HEK293 (cell line): ENCODE measurements at regions not wholly inside any gene's neighbourhood (a gene's known extent, or its start where the extent isn't known, plus 50 kb on each side); places are given as distances from the start of the nearest gene placed in this dataset.

Experiments used
- CTCF ChIA-PET: fragments of 350-600 bp; formaldehyde crosslinking; extraction: SDS; loops from one replicate; lab custom pipeline; 2021; ENCODE audit warnings: antibody characterized with exemption; lab: Yijun Ruan, JAX
- POLR2A ChIA-PET: fragments of 300-600 bp; formaldehyde crosslinking; extraction: SDS; loops from one replicate; lab custom pipeline; 2020; ENCODE audit warnings: antibody characterized with exemption, inconsistent platforms; lab: Yijun Ruan, JAX
- H3K27ac ChIP-seq: fragments of 200-500 bp; sonication (Bioruptor generic); 2 replicates; pipeline ENCODE4 v1.5.1; 2014; ENCODE audit warnings: low read depth, low read length, control low read depth, inconsistent platforms; ENCODE audit errors: extremely low read depth
- H3K36me3 ChIP-seq, 2 experiments: fragments of 200-500 bp in 1 of 2; sonication (Bioruptor generic) in 1 of 2; 1 replicate in 1 of 2; 2 replicates in 1 of 2; pipeline ENCODE4 v1.5.1; 2014 to 2017; ENCODE audit warnings: inconsistent platforms in 2 of 2, low read length in 2 of 2; ENCODE audit not compliant: control insufficient read depth in 2 of 2, insufficient read depth in 1 of 2
- H3K4me1 ChIP-seq: fragments of 200-500 bp; sonication (Bioruptor generic); 2 replicates; pipeline ENCODE4 v1.5.1; 2014; ENCODE audit warnings: mild to moderate bottlenecking, low read length, inconsistent platforms; ENCODE audit not compliant: control insufficient read depth, insufficient read depth
- H3K4me3 ChIP-seq: 2 replicates; pipeline ENCODE4 v1.5.1; 2011; ENCODE audit warnings: low read depth, mild to moderate bottlenecking, control low read depth, low read length, moderate library complexity
- H3K9me3 ChIP-seq: fragments of 200-500 bp; sonication (Bioruptor generic); 2 replicates; pipeline ENCODE4 v1.5.1; 2014; ENCODE audit warnings: low read depth, low read length, inconsistent platforms; ENCODE audit not compliant: control insufficient read depth, insufficient read depth
- CTCF ChIP-seq: fragments of 450-650 bp; formaldehyde crosslinking; IDR thresholded peaks from 2 replicates; pipeline ENCODE4 v1.5.1; 2016; ENCODE audit warnings: missing biosample characterization, missing genetic modification characterization
- ELK4 ChIP-seq: IDR thresholded peaks from 2 replicates; pipeline ENCODE4 v1.6.1; 2011; ENCODE audit warnings: mild to moderate bottlenecking, low read depth, low read length, borderline replicate concordance
- HOXC10 ChIP-seq: sonication (generic); formaldehyde crosslinking; IDR thresholded peaks from 2 replicates; pipeline ENCODE4 v1.8.1; 2023; ENCODE audit warnings: mild to moderate bottlenecking, missing genetic modification reagents
- KLF7 ChIP-seq: fragments of 450-650 bp; formaldehyde crosslinking; IDR thresholded peaks from 2 replicates; pipeline ENCODE4 v1.5.1; 2016; ENCODE audit warnings: missing biosample characterization, missing genetic modification characterization, borderline replicate concordance
- KLF8 ChIP-seq: fragments of 450-650 bp; formaldehyde crosslinking; IDR thresholded peaks from 2 replicates; pipeline ENCODE4 v1.5.1; 2016; ENCODE audit warnings: missing biosample characterization, missing genetic modification characterization
- MZF1 ChIP-seq: fragments of 450-650 bp; formaldehyde crosslinking; IDR thresholded peaks from 2 replicates; pipeline ENCODE4 v1.5.1; 2017; ENCODE audit warnings: missing biosample characterization, missing genetic modification characterization, borderline replicate concordance
- OSR2 ChIP-seq: fragments of 450-650 bp; formaldehyde crosslinking; IDR thresholded peaks from 2 replicates; pipeline ENCODE4 v1.5.1; 2016; ENCODE audit warnings: missing biosample characterization, missing genetic modification characterization
- PRDM4 ChIP-seq: fragments of 450-650 bp; formaldehyde crosslinking; IDR thresholded peaks from 2 replicates; pipeline ENCODE4 v1.5.1; 2017; ENCODE audit warnings: missing biosample characterization, missing genetic modification characterization
- TCF7L2 ChIP-seq: IDR thresholded peaks from 2 replicates; pipeline ENCODE4 v1.6.1; 2011; ENCODE audit warnings: low read depth, mild to moderate bottlenecking, inconsistent platforms, low read length, moderate library complexity, borderline replicate concordance
- ZFP41 ChIP-seq: fragments of 450-650 bp; formaldehyde crosslinking; IDR thresholded peaks from 2 replicates; pipeline ENCODE4 v1.5.1; 2016; ENCODE audit warnings: missing biosample characterization, missing genetic modification characterization, borderline replicate concordance
- ZNF132 ChIP-seq: fragments of 450-650 bp; formaldehyde crosslinking; IDR thresholded peaks from 2 replicates; pipeline ENCODE4 v1.5.1; 2017; ENCODE audit warnings: missing biosample characterization, missing genetic modification characterization, borderline replicate concordance
- ZNF155 ChIP-seq: fragments of 450-650 bp; formaldehyde crosslinking; IDR thresholded peaks from 2 replicates; pipeline ENCODE4 v1.5.1; 2016; ENCODE audit warnings: missing biosample characterization, missing genetic modification characterization
- ZNF175 ChIP-seq: fragments of 450-650 bp; formaldehyde crosslinking; IDR thresholded peaks from 2 replicates; pipeline ENCODE4 v1.5.1; 2016; ENCODE audit warnings: missing biosample characterization, missing genetic modification characterization
- ZNF184 ChIP-seq: fragments of 450-650 bp; IDR thresholded peaks from 2 replicates; pipeline ENCODE4 v1.5.1; 2018; ENCODE audit warnings: missing biosample characterization, mild to moderate bottlenecking, missing genetic modification characterization
- ZNF202 ChIP-seq: fragments of 450-650 bp; formaldehyde crosslinking; IDR thresholded peaks from 2 replicates; pipeline ENCODE4 v1.5.1; 2016; ENCODE audit warnings: missing biosample characterization, missing genetic modification characterization, borderline replicate concordance
- ZNF404 ChIP-seq: fragments of 450-650 bp; formaldehyde crosslinking; IDR thresholded peaks from 2 replicates; pipeline ENCODE4 v1.5.1; 2017; ENCODE audit warnings: missing biosample characterization, missing genetic modification characterization
- ZNF423 ChIP-seq: fragments of 450-650 bp; formaldehyde crosslinking; IDR thresholded peaks from 2 replicates; pipeline ENCODE4 v1.5.1; 2016; ENCODE audit warnings: missing biosample characterization, missing genetic modification characterization
- ZNF558 ChIP-seq: fragments of 450-650 bp; formaldehyde crosslinking; IDR thresholded peaks from 2 replicates; pipeline ENCODE4 v1.5.1; 2016; ENCODE audit warnings: missing biosample characterization, missing genetic modification characterization
- ZNF571 ChIP-seq: fragments of 450-650 bp; formaldehyde crosslinking; IDR thresholded peaks from 2 replicates; pipeline ENCODE4 v1.5.0; 2017; ENCODE audit warnings: missing biosample characterization, missing genetic modification characterization
- ZNF585B ChIP-seq: fragments of 450-650 bp; formaldehyde crosslinking; IDR thresholded peaks from 2 replicates; pipeline ENCODE4 v1.5.1; 2016; ENCODE audit warnings: missing biosample characterization, missing genetic modification characterization
- ZNF623 ChIP-seq: fragments of 450-650 bp; formaldehyde crosslinking; IDR thresholded peaks from 2 replicates; pipeline ENCODE4 v1.5.1; 2016; ENCODE audit warnings: missing biosample characterization, missing genetic modification characterization
- ZNF624 ChIP-seq: fragments of 450-650 bp; formaldehyde crosslinking; IDR thresholded peaks from 2 replicates; pipeline ENCODE4 v1.5.1; 2017; ENCODE audit warnings: missing biosample characterization, missing genetic modification characterization
- ZNF707 ChIP-seq: fragments of 450-650 bp; formaldehyde crosslinking; IDR thresholded peaks from 2 replicates; pipeline ENCODE4 v1.5.1; 2016; ENCODE audit warnings: missing biosample characterization, missing genetic modification characterization
- ZNF76 ChIP-seq: fragments of 450-650 bp; formaldehyde crosslinking; IDR thresholded peaks from 2 replicates; pipeline ENCODE4; 2016; ENCODE audit warnings: low read depth, missing biosample characterization, missing genetic modification characterization, borderline replicate concordance
- ZNF777 ChIP-seq: fragments of 450-650 bp; formaldehyde crosslinking; IDR thresholded peaks from 2 replicates; pipeline ENCODE4 v1.5.1; 2017; ENCODE audit warnings: missing biosample characterization, missing genetic modification characterization, borderline replicate concordance
- ZNF792 ChIP-seq: fragments of 450-650 bp; formaldehyde crosslinking; IDR thresholded peaks from 2 replicates; pipeline ENCODE4 v1.5.1; 2016; ENCODE audit warnings: missing biosample characterization, missing genetic modification characterization
- ZNF843 ChIP-seq: fragments of 450-650 bp; formaldehyde crosslinking; IDR thresholded peaks from 2 replicates; pipeline ENCODE4 v1.5.1; 2016; ENCODE audit warnings: missing biosample characterization, missing genetic modification characterization
- TF ChIP-seq, protein P1 (sequence below): fragments of 450-650 bp; formaldehyde crosslinking; IDR thresholded peaks from 2 replicates; pipeline ENCODE4 v1.5.1; 2016; ENCODE audit warnings: missing biosample characterization, missing genetic modification characterization

DNA sequence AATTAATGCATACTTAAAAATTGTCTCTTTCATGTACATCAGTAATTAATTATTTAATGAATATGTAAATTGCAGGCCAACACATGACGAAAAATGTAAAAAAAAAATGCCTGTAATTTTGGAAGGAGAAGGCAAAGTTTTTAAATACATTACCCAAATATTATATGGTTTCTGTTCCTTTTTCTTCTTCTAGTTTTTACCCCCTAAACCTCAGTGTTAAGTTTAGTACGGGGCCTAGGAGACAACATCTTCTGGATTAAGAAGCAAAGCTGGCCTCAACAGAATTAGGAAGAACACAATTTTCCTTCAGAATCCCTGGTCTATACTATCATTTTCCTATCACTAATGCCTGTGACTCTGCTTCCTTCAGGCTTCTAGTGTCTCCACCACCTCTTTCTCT is 459.3 kb upstream of the NRP1 start:
- Histone ChIP-seq H3K9me3 (no peaks in the 10 kb centered on the region), H3K4me1 (no peaks in the 10 kb centered on the region)
- POLR2A ChIA-PET: no interaction called here
- TF ChIP-seq ZFP41 (no peak), ZNF423 (tag by site-specific recombination) (no peak), PRDM4 (tag by site-specific recombination) (no peak), ZNF184 (no peak), ZNF202 (tag by site-specific recombination) (no peak), OSR2 (tag by site-specific recombination) (no peak), KLF7 (tag by site-specific recombination) (no peak), ZNF404 (tag by site-specific recombination) (no peak), ZNF558 (tag by site-specific recombination) (no peak), KLF8 (tag by site-specific recombination) (no peak), HOXC10 (CRISPR knock-in tag) (no peak), ZNF792 (tag by site-specific recombination) (no peak), ZNF76 (tag by site-specific recombination) (no peak), ZNF132 (no peak), ZNF585B (tag by site-specific recombination) (no peak), ZNF571 (tag by site-specific recombination) (no peak), ZNF175 (no peak), ZNF777 (tag by site-specific recombination) (no peak), TCF7L2 (no peak)
- TF ChIP-seq, all 188 proteins: peak for 0
- no peak overlapping the region for H3K27ac ChIP-seq
- H3K36me3 ChIP-seq: no peaks in the 10 kb centered on the region
- CTCF ChIA-PET: no interaction called here
- H3K4me3 ChIP-seq: no peak overlapping the region

DNA sequence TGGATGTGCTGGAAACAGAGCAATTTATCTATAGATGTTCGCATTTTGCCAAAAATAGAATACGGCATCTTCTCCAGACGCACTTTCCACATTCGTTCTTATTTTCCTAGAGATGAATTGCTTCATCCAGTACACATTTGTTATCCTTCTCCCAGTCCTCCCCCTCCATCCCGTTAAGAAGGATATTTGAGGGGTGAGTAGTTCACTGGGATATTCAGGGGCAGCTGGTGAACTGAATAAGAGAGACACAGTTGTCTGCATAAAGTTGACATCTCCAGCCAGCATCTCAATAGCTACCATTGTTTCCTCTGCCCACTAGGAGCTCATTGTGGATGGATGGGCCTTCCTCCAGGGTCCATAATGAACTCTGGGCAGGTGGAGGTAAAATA is 456.8 kb upstream of the NRP1 start:
- H3K4me1 ChIP-seq: no peaks in the 10 kb centered on the region
- H3K27ac ChIP-seq: no peak overlapping the region
- H3K4me3 ChIP-seq: no peak overlapping the region
- no peak for TF ChIP-seq ELK4
- no peak for TF ChIP-seq ZNF624 (tag by site-specific recombination)
- no peak for TF ChIP-seq ZNF707 (tag by site-specific recombination)
- no peak for TF ChIP-seq MZF1 (tag by site-specific recombination)
- TF ChIP-seq ZNF843 (tag by site-specific recombination): no peak
- TF ChIP-seq, protein P1, sequence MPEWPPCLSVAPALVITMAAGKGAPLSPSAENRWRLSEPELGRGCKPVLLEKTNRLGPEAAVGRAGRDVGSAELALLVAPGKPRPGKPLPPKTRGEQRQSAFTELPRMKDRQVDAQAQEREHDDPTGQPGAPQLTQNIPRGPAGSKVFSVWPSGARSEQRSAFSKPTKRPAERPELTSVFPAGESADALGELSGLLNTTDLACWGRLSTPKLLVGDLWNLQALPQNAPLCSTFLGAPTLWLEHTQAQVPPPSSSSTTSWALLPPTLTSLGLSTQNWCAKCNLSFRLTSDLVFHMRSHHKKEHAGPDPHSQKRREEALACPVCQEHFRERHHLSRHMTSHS: no peak
- no peak for TF ChIP-seq CTCF (tag by site-specific recombination)
- no peak for TF ChIP-seq ZNF623 (tag by site-specific recombination)
- no peak for TF ChIP-seq ZNF155 (tag by site-specific recombination)
- TF ChIP-seq, all 188 proteins: peak for 0
- Histone ChIP-seq H3K9me3 (no peaks in the 10 kb centered on the region), H3K36me3 (no peaks in the 10 kb centered on the region)
- ChIA-PET POLR2A (no interaction called here), CTCF (interaction anchor here (0.6 kb wide), 1 partner anchor 502 kb away, joined by 6 read pairs; no protein-coding TSS in a partner anchor)
